ENCODE measurements at regions not wholly inside any gene's neighbourhood (a gene's known extent, or its start where the extent isn't known, plus 50 kb on each side); places are given as distances from the start of the nearest gene placed in this dataset.

DNA sequence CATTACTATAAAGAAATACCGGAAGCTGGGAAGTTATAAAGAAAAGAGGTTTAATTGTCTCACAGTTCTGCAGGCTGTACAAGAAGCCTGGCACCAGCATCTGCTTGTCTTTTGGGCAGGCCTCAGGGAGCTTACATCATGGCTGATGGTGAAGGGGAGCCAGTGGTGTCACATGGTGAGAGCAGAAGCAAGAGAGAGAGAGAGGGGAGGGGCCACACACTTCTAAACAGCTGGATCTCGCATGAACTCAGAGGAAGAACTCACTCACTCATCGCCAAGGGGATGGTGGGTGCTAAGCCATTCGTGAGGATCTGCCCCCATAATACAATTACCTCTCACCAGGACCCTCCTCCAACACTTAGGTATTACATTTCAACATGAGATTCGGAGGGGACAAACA lies 51.8 kb upstream of the ANKRD34C start:
- DNase-seq: no peak

DNA sequence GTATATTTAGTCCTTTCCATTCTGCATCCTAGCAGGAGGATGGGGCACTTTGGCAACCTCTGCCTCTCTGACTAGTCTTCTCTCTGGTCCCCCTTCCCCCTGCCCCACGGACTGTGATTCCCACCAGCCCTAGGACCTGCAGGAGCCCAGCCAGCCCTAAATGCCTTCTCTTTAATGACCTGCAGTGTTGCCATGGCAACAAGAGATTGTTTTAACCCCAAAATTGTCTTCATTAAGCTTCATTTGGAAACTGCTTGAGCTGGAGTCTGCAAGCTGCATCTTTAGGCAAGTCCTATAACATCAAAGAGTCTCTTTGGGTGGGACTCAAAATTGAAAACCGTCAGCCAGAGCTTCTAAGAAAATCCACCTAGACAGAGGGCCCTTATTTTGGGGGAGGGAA lies 59.7 kb upstream of the ANKRD34C start:
- DNase-seq: no peak

DNA sequence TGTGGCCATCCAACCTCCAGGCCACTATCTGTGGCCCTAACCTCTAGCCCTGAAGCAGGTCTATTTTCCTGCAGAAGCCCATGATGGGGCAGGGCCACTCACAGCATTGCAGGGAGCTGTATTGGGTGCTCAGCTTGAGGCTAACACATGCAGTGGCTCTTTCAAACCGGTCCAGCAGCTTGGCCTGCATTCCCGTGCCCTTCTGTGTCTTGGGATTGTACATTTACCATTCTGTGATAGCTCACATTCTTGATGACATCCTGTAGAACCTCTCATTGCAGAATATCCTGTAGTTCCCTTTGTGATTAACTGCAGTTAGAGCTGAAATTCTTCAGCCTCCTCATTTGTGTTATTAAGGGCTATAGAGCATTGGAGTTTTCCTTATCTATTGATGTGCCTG lies 60.8 kb upstream of the ANKRD34C start:
- no peak for DNase-seq

DNA sequence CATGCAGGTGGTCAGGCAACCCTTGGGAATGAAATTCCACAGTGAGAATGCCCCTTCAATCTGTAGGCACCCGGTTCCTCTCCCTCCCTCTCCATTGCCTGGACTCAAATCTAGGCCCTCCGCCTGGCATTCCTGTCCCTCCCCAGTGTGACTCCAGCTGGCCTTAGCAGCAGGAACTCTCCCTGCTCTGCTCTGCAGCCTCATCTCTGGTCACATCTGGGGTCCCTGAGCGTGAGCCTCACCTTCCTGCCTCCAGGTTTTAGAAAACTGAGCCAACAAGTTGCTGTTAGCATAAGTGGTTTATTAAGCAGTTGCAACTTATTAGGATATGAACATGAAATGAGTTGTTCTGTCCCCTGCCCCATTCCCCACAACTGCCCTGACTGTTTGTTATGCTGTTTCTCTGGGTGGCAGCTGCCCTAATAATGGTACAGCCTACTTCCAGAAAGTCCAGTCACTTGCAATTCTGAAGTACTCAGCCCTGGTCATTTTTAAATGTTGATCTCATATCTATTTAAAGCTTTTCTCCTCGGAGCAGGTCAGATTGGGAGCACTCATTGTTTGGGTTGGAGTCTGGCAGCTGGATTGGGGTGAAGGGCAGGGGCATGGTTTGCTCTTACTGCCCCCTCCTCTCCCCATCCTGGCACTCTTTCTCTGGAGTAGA lies 63.0 kb upstream of the ANKRD34C start:
- no peak for DNase-seq

DNA sequence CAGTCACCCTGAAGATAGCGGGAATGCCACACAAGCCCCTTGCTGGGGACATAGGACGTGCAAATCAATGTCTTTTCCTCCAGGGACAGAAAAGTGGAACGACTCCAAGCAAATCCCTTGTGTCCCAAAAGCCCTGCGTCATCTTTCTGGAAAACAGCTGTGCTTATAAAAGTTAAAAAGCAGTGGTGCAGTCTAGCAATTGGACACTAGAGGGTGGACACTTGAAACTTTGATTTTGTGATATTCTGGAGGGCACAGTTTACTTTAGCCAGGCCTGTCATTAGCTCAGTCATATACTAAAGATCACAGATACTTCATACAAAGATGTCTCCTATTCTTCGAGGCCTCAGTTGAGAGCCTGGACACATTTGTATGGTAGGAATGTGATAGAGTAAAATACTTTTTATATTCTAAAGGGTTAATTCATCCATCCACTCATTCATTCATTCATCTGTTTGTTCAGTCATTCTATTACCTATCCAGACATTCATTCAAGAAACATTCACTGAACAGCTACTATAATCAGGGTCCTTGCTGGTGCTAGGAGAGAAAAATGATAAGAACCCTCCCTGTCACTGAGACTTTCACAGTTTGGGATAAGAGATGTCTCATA lies 63.8 kb upstream of the ANKRD34C start:
- DNase-seq: no peak

DNA sequence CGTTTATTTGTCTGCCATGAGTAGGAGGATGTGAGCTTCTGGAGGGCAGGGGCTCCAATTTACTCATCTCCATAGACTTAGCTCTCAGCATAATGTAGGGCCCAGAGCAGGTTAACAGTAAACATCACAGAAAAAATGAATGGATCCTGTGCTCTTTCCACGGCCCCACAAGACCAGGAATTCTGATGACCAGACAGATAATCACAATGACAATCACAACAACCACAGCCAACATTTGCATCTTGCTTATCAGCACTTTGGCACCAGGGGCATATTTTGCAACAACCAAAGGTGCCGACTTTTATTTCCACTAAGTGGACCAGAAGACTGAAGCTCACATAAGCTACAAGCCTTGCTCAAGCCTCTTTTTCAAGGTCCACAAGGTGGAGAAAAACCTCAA lies 68.9 kb upstream of the ANKRD34C start:
- DNase-seq: no peak

DNA sequence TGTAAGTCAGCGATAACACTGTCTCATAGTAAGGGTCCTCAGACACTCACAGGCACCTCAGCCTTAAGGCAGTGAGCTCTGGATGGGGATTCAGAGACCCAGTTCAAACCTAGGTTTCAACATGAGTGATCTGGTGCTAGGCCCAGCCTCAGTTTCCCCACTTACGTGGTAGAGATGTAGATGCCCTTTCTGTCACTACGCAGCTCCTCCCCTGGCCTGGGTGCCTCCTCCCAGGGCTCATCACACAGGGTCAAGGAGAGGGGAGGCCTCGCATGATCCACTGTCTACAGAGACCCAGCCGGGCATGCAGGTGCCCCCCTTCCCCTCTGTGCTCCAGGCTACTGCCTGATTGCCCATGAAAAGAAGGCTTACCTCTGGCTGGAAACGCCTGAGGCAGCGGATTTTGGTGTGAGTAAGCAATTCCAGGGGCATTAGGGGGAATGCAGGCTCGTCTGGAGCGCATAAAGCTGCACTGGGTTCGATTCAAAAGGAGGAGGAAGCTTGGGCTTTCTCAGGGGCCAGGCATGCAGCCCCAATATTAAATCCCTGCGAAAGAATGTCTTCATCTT lies 69.8 kb upstream of the ANKRD34C start:
- DNase-seq: no peak

DNA sequence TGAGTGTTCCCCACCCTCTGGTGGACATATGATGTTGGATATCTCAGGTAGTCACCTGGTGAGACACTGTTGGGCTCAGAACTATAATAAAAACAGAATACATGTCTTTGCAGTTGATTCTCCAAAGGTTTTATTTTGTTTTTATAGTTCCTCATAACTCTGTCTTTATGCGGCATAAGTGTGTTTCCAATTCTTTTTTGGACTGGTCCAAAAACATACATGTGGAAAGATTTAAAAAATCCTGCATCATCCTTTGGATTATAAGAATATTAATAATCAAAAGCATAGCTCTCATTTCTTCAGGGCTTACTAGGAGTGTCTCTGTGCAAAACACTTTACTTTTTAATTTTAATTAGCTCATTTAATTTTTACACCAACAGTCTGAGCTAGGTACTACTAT lies 71.0 kb upstream of the ANKRD34C start:
- no peak for DNase-seq

DNA sequence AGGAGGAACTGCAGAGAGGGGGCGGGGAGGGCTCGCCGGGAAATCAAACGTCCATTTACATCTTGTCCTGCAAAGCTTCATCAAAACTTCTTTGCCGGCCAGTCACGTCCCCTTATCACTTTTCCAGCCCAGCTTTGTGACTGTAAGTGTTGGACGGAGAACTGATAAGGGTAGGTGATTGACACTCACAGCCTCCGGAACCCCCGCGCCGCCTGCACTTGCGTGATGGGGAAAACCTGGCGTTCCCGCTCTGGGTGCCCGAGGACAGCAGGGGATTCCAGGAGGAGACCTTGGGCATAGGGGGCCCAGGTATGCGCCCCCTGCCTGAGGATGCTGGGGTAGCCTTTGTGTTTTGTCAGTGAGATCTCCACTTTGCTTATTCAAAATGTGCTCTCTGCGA lies 72.8 kb upstream of the ANKRD34C start:
- DNase-seq: no peak

DNA sequence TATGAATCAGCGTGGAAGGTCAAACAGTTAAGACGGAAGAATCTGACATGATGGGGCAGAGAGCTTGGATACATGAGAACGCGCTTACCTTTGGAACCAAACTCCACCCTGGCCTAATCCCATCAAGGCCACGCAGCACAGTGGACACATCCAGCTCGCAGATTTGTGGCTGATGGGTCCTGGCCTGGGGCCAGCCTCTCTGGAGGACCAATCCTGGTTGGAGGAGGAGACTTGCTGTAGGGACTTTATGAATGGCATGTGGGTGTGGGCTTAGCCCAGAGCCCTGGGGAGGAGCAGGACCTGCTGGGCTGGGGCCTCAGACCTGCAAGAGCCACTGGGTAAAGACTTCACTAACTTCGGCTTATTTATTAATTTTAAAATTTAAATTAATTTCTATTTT lies 73.4 kb upstream of the ANKRD34C start:
- no peak for DNase-seq

DNA sequence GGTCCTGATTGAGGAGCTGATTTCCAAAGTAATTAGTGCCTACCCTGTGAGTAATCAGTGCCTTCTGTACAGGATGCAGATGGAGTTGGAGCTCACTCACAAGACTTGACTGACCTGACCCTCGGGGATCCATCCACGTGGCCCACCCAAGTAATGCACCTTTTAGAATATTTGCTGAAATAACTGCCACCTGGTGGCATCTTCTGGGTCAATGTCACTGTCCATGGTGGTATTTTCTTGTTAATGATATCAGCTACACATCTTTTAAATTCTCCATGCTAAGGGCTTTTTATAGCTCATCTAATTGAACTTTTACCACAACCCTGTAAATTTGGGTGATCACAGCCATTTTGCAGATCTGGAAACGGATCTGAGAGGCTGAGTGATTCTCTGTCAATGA lies 74.3 kb upstream of the ANKRD34C start:
- no peak for DNase-seq

DNA sequence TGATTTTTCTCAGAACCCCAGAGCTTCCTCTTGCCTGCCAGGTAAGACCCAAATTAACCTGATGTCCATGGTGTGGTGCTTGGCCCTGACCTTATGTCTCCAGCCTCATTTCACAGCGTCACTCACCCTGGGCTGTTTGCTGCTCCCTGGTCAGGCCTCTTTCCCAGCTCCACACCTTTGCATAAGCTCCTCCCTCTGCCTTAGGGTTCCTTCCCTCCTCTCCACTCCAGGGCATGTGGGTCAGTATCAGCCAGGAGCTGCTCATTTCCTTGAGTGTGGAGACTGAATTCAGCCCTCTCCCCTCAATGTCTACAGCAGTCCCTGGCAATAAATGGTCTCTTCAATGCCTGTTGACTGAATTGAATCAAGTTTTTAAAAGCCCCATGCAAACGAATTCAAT lies 75.6 kb upstream of the ANKRD34C start:
- no peak for DNase-seq

DNA sequence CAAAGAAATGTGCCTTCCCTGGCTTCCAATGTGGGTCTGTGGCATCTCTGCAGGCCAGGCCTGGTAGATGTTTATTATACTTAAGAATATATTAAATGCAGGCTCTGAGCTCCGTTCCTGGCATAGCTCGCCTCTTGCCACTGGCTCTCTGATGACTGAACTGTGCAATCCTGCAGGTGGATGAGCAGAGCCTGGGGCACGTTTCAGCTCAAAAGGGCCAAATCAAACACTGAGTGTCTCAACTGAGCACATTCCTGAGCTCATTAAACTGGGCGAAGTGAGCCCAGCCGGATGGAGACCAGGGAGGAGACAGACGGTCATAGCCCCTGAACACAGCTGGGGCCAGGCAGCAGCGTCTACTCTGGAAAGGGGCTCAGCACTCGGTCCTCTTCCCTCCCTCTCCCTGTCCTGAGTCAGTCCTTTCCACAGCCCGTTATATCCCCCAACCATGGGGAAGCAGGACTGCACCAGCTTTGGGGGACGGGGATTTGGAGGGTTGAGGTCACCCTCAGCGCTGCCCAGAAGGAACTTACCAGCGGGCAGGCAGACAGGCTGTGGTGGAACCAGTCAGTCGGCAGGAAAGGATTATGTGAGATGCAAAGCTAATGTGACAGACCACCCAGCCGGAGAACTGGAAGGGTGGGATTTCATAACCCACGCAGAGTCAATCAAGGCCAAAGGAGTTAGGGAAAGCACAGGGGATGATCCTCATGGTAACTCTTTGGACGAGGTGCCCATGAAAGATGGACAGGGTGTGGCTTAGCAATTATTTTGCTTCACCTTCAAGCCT lies 77.4 kb upstream of the ANKRD34C start:
- DNase-seq: no peak

DNA sequence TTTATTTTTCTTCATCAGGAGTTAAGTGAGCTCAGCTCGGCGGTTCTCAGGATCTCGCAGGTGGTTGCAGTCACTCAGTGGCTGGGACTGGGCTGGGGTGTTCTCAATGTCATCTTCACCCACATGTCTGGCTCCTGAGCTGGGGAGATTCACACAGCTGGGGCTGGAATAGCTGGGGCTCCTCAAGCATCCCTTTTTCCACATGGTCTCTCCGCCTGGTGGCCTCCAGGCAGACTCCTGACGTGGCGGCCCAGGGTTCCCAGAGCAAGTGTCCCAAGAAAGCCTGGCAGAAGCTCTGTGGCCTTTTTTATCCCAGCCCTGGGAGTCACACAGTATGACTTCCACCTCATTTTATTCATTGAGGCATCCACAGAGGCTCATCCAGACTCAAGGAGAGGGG lies 84.1 kb upstream of the ANKRD34C start:
- DNase-seq: no peak

DNA sequence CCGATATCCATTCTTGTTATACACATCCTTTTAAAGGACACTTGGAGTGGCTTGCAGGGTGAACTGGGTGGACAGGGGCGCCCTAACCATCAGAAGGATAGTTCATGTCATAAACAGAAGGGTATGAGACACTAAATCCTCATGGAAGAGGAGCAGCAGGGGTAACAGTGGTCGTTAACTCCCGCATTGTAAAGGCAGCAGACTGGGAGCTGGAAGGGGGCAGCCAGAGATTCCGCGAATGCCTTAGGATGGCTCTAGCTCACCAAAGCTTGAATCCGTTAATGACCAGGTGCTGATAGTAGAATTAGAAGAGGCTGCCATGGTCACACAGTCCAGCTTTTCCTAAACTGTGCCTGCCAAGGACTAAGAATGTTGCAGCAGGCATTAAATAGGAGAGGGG lies 85.2 kb upstream of the ANKRD34C start:
- no peak for DNase-seq

DNA sequence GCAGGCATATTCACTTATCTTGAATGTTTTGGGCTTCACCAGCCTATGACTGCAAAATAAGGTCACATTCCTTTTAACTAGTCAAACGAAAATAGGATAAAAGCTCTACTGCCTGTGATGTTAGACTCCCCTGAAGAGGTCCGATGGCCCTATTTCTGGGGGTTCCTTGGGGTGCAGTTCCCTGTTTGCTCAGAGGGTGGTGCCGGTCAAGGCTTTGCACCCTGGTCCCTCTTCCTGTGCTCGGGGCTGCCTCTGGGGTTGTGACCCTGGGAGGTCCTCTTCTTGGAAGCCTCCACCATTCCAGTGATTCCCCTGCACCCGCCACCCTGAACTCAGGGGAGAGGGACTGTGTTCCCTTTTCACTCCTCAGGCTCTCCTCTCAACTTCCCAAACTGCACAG lies 86.7 kb upstream of the ANKRD34C start:
- no peak for DNase-seq

DNA sequence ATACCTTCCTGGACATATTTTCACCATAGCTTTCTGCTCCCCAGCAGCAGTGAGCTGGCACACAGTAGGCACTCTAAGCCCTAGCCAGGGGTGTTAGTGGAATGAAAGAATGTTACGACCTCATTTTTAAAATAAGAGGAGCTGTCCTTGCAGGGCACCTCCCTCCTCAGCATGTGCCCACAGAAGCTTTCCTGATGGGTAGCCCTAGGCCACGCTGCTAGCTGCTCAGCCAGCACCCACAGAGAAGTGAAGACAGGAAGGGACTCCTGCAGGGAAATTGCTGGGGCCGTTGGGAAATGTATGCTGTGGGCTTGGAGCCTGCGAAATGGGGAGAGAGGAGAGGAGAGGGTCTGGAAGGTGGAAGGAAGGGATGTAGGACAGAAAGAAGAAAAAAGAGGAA lies 87.3 kb upstream of the ANKRD34C start:
- DNase-seq: no peak

DNA sequence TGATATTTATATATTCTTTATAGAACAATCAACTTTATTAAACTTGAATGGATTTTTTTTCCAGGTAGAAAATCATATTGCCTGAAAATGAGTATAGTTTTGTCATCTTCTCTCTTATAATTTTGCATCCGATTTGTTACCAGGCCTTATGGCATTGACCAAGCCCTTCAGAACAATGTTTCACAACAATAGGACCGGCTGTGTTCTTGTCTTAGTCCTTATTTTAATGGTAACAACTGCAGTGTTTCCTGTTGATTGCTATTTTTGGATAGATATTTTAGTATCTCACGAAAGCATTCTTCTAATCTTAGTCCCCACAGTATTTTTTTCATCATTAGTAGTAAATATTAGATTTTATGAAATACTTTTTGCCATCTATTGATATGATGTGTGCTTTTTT lies 88.1 kb upstream of the ANKRD34C start:
- DNase-seq: no peak

DNA sequence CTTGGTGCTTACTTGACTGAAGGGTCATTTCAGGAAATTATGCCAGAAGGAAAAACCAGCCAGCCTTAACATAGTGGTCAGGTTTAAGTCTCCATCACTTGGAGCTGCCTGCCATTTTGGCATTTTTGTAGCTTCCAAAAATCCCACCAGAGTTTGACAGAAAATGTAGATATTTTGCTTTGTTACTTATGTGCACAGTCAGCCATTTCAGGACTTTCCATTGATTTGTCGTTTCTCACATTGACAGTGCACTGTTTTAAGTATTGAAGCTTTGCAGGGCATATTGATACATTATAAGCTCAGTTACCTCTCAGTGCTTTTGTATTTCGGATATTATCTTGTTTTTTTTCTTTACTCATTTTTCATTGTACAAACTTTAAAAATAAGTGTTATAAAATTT lies 89.0 kb upstream of the ANKRD34C start:
- no peak for DNase-seq

DNA sequence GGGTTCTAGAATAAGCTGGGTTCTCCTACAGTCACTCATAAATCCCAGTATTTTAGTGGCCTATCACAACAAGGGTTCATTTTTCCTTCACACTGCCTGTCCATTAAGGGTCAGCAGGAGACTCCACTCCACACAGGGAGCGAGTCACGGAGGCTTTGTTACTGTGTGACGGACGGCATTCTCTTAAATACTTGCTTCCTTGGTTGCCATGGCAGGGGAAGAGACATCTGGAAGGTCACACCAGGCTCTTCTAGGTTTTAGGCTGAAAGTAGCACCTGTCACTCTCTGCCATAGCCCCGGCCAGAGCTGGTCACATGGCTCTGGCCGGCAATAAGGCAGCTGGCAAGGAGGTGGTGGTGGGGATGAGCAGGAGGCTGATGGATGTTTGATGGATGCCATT lies 89.4 kb upstream of the ANKRD34C start:
- DNase-seq: no peak

DNA sequence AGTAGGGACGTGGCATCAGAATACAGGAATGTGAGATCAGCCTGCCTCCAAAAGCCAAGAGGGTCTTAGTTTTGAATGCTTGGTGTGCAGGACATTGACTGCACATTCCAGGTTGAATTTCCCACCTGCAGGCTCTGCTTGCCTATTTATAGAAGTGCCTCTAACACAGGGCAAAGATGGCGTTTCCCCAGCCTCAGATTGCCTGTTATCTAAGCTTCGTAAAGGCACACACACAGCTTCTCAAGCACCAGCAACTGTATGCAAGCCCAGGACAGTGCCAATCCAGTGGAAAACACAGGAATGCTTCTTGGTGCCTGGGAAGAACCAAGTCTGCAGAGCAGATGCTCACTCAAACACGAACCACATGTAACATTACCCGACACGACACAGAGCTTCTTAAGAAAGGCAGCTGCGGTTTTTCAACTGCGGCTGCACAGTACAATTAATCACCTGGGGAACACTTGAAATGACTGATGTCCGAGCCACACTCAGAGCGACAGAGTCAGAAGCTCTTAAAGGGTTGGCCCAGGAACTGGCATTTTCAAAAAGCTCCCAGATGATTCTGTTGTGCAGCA lies 90.0 kb upstream of the ANKRD34C start:
- no peak for DNase-seq

DNA sequence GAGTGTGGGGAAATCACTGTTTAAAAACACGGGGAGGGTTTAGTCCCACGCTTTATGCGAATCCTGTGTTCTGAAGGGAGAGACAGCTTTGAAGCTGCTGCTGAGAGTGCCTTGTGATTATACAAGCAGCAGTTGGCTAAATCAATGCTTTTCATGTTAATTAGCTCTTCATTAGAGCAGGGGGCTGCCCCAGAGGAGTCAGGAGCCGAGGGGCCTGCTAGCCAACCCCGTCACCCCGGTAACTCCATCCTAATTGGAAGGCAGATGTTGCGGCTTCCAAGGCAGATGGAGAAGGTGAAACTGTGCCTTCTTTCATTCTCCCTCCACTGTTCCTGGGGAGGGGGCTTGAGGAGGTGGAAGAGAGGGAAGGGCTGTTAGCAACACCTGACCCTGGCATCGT lies 92.4 kb upstream of the ANKRD34C start:
- DNase-seq: no peak

Data from amygdala (tissue), 56 donors.